ENCODE measurements at regions not wholly inside any gene's neighbourhood (a gene's known extent, or its start where the extent isn't known, plus 50 kb on each side); places are given as distances from the start of the nearest gene placed in this dataset.

DNA sequence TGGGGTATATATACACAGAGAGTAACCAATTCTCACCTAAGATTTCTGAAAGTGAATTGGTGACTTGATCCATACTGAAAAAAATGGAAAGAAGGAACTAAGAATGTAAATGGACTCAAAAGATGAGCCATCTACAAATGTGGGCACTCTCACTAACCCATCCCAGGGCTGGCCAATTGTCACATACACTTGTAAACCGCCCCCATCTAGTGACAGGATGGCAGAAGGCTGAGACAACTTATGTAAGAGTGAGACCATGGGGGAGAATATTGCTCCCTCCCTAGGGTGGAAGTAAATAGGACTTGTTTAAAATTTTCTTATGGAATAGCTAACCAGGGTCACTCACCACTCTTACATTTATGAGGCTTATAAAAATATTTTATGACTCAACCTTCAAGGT, 377.1 kb upstream of the ISX start:
- H3K4me2 ChIP-seq (ENCODE audit: low read length) = no peak overlapping the region
- H2AFZ ChIP-seq = no peak overlapping the region
- no peaks in the 10 kb centered on the region for H3K4me1 ChIP-seq
- TF ChIP-seq, protein P1, sequence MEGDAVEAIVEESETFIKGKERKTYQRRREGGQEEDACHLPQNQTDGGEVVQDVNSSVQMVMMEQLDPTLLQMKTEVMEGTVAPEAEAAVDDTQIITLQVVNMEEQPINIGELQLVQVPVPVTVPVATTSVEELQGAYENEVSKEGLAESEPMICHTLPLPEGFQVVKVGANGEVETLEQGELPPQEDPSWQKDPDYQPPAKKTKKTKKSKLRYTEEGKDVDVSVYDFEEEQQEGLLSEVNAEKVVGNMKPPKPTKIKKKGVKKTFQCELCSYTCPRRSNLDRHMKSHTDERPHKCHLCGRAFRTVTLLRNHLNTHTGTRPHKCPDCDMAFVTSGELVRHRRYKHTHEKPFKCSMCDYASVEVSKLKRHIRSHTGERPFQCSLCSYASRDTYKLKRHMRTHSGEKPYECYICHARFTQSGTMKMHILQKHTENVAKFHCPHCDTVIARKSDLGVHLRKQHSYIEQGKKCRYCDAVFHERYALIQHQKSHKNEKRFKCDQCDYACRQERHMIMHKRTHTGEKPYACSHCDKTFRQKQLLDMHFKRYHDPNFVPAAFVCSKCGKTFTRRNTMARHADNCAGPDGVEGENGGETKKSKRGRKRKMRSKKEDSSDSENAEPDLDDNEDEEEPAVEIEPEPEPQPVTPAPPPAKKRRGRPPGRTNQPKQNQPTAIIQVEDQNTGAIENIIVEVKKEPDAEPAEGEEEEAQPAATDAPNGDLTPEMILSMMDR (IDR thresholded peaks at IDR 0.05) = no peak
- H3K9ac ChIP-seq = no peak overlapping the region
- no peak overlapping the region for H3K27ac ChIP-seq
- H3K9me3 ChIP-seq (ENCODE audit: control insufficient read depth, low read length) = no peaks in the 10 kb centered on the region
- no peaks in the 10 kb centered on the region for H3K36me3 ChIP-seq (ENCODE audit: control insufficient read depth, insufficient read depth, low read length)
- no peaks in the 10 kb centered on the region for H3K27me3 ChIP-seq (ENCODE audit: control insufficient read depth, insufficient read depth, low read length)
- no peak overlapping the region for H3K4me3 ChIP-seq (ENCODE audit: low read depth, low read length)
- no peaks in the 10 kb centered on the region for H3K79me2 ChIP-seq

DNA sequence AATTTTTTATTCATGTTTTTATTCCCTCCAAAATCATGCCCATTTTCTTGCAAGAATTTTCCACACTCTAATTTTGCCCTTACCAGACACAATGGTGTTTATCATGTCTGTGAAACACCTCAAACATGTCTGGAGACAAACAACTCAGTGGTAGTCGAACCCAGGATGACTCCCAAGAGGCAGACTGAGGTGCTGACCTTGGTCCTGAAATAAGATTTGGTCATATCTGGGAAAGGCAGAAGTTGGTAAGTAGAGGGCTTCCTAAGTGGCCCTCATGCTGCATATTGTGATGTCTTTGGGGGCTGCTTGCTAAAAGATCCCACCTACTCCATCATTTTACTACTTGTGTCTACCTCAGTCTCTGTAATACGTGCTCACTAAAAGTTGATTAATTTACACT, 369.4 kb upstream of the ISX start:
- Histone ChIP-seq H3K4me2 (ENCODE audit: low read length) (no peak overlapping the region), H2AFZ (no peak overlapping the region), H3K4me3 (ENCODE audit: low read depth, low read length) (no peak overlapping the region), H3K9ac (no peak overlapping the region), H3K9me3 (ENCODE audit: control insufficient read depth, low read length) (no peaks in the 10 kb centered on the region), H3K79me2 (no peaks in the 10 kb centered on the region), H3K4me1 (no peaks in the 10 kb centered on the region), H3K27ac (no peak overlapping the region), H3K27me3 (ENCODE audit: control insufficient read depth, insufficient read depth, low read length) (no peaks in the 10 kb centered on the region), H3K36me3 (ENCODE audit: control insufficient read depth, insufficient read depth, low read length) (no peaks in the 10 kb centered on the region)
- TF ChIP-seq, protein P1 (IDR thresholded peaks at IDR 0.05) = no peak

DNA sequence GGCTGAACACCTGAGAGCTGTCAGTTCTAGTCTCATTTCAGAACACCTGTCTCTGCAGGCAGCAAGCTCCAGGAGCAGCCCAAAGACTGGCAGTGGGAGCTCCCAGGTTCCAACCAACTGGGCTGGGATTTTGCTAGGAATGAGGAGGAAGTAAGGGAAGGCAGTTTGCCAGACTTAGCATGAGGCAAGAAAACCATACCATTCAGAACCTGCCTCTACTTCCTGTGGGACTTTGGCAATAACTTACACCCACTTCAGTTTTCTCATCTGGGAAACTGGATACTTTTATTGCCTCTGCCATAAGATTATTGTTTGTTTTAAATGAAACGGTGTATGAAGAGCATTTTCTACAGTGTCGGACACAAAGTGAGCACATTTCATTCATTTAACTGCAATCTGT, 363.7 kb upstream of the ISX start:
- no peaks in the 10 kb centered on the region for H3K9me3 ChIP-seq (ENCODE audit: control insufficient read depth, low read length)
- no peaks in the 10 kb centered on the region for H3K36me3 ChIP-seq (ENCODE audit: control insufficient read depth, insufficient read depth, low read length)
- no peak overlapping the region for H3K27ac ChIP-seq
- TF ChIP-seq, protein P1 (IDR thresholded peaks at IDR 0.05) = no peak
- H3K4me2 ChIP-seq (ENCODE audit: low read length) = no peak overlapping the region
- H3K79me2 ChIP-seq = no peaks in the 10 kb centered on the region
- no peaks in the 10 kb centered on the region for H3K27me3 ChIP-seq (ENCODE audit: control insufficient read depth, insufficient read depth, low read length)
- H2AFZ ChIP-seq = no peak overlapping the region
- no peak overlapping the region for H3K9ac ChIP-seq
- H3K4me1 ChIP-seq = no peaks in the 10 kb centered on the region
- no peak overlapping the region for H3K4me3 ChIP-seq (ENCODE audit: low read depth, low read length)

DNA sequence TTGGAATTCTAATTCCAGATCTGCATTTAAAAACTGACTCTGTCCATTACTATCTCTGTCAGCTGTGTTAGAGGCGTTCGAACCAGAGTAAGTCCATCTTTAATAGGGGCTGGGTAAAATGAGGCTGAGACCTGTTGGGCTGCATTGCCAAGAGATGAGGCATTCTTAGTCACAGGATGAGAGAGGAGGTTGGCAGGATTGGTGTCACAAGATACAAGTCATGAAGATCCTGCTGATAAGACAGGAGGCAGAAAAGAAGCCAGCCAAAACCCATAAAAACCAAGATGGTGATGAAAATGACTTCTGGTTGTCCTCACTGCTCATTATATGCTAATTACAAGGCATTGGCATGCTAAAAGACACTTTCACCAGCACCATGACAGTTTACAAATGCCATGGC, 356.3 kb upstream of the ISX start:
- Histone ChIP-seq H3K4me2 (ENCODE audit: low read length) (no peak overlapping the region), H3K79me2 (no peaks in the 10 kb centered on the region), H3K27ac (no peak overlapping the region), H3K9me3 (ENCODE audit: control insufficient read depth, low read length) (no peaks in the 10 kb centered on the region), H3K9ac (no peak overlapping the region), H3K36me3 (ENCODE audit: control insufficient read depth, insufficient read depth, low read length) (no peaks in the 10 kb centered on the region), H3K4me3 (ENCODE audit: low read depth, low read length) (no peak overlapping the region), H2AFZ (no peak overlapping the region), H3K4me1 (no peaks in the 10 kb centered on the region), H3K27me3 (ENCODE audit: control insufficient read depth, insufficient read depth, low read length) (no peaks in the 10 kb centered on the region)
- TF ChIP-seq, protein P1 (IDR thresholded peaks at IDR 0.05) = no peak

DNA sequence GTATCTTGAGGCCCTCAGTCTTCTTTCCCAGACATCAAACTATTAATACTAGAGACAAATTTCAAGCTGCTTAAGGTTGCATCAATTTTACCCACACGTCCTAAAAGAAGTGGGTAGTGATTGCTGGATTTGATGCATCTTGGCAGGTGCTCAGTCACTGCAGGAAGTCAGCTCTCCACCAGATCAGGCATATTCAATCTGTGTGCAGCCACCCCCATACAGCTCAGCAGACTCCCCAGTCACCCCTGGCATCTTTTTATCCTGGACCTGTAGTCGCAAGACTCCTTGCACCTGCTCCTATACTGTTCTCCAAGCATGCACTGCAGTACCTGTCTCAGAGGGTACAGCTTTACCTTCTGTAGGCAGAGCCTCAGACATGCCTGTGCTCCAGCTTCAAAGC, 343.1 kb upstream of the ISX start:
- H2AFZ ChIP-seq = no peak overlapping the region
- H3K27ac ChIP-seq = no peak overlapping the region
- no peaks in the 10 kb centered on the region for H3K79me2 ChIP-seq
- no peaks in the 10 kb centered on the region for H3K9me3 ChIP-seq (ENCODE audit: control insufficient read depth, low read length)
- no peak overlapping the region for H3K9ac ChIP-seq
- TF ChIP-seq, protein P1 (IDR thresholded peaks at IDR 0.05) = no peak
- H3K27me3 ChIP-seq (ENCODE audit: control insufficient read depth, insufficient read depth, low read length) = no peaks in the 10 kb centered on the region
- H3K4me3 ChIP-seq (ENCODE audit: low read depth, low read length) = no peak overlapping the region
- no peak overlapping the region for H3K4me2 ChIP-seq (ENCODE audit: low read length)
- H3K4me1 ChIP-seq = no peaks in the 10 kb centered on the region
- H3K36me3 ChIP-seq (ENCODE audit: control insufficient read depth, insufficient read depth, low read length) = no peaks in the 10 kb centered on the region
